Fibroblast of skin of abdomen (primary cell): ENCODE measurements at regions not wholly inside any gene's neighbourhood (a gene's known extent, or its start where the extent isn't known, plus 50 kb on each side); places are given as distances from the start of the nearest gene placed in this dataset.
A peak's percentile ranks its signal among the peaks of the same experiment; 100 is the strongest.
"Not testable (repeated sequence)": the region's sequence is repeated elsewhere in the genome, so short reads cannot be mapped to it uniquely, and the experiment has no call there.

Source experiments
- DNase-seq: peaks from one replicate; pipeline ENCODE4 v3.0.0-alpha.2; 2013

GRCh38 chr10:21364196-21365114 is 161.0 kb downstream of the SKIDA1 start:
- DNase-seq, result peak; percentile 76

GRCh38 chr10:21363731-21364104 is 161.8 kb downstream of the SKIDA1 start:
- no peak for DNase-seq

- no peak for DNase-seq
These were observed 162.3 kb downstream of the SKIDA1 start for GRCh38 chr10:21363092-21363730.

DNA sequence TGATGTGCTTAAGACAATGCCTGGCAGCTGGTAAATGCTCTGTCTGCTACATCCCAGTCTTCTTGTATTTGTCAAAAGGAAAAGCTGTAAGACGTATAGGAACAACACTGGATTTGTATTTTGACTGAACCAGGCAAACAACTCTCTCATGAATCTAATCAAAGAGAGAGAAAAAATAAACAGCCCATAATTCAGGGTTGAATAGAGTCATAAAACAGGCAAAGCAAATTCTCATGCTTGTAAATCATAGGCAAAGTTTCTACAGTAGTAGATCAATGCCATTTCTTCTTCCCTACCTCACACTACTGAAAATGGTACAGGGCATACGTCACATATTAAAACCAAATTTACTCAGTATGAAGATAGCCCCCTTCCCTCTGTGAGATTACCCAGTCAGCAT is 166.3 kb downstream of the SKIDA1 start:
- no peak for DNase-seq

DNA sequence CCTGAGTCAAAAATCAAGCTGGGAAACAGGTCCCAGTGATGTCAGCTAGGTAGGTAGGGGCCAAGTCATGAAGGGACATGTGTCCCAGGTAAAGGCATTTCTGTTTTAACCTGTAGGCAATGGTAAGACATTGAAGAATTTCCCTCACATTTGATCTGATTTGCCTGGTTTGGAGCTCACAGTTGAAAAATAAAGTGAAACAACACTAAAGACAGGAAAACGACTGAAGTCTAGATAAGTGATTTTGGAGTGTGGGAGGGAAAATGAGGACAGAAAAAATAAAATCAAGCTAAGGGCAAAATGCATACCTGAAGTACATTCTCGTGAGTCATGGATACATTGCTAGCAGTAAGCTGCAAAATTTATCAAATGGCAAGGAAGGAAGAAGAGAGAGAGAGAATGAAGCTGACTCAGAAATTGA is 169.9 kb downstream of the SKIDA1 start:
- DNase-seq, result peak; percentile 41

DNA sequence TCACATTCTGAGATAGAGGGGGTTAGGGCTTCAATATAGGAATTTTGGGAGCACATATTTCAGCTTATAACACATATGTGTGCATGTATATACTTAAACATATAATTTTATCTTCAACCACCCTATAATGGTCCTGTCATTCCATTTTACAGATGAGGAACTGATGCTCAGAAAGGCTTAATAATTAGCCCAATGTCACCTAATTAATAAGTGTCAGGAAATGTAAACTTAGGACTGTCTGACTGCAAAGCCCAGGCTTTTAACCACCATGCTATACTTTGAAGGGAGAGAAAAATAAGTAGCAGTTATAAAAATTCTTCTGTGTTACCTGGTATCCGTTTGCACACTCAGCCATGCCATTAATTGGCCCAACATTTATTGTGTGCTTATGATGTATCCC is 172.6 kb downstream of the SKIDA1 start:
- DNase-seq, result no peak

GRCh38 chr10:21351594-21351993 is 173.9 kb downstream of the SKIDA1 start:
- DNase-seq, result not testable (repeated sequence)

DNA sequence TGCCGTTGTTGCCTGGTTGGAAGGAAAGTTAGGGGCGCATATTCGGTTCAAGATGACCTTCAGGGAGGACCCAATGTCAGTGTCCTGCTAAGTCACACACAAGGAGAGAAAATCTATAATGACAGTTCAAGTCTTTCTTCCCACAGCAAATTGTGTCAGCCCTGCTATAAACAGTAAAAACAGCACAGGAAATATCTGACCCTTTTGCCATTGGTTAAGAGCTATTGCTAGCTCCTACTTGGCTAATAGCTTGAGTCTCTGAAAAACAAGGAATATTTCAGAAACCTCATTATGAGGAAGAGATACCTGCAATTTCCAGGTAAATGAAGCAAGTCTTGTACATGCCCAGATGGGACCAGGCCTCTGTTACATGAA is 175.6 kb downstream of the SKIDA1 start:
- no peak for DNase-seq

DNA sequence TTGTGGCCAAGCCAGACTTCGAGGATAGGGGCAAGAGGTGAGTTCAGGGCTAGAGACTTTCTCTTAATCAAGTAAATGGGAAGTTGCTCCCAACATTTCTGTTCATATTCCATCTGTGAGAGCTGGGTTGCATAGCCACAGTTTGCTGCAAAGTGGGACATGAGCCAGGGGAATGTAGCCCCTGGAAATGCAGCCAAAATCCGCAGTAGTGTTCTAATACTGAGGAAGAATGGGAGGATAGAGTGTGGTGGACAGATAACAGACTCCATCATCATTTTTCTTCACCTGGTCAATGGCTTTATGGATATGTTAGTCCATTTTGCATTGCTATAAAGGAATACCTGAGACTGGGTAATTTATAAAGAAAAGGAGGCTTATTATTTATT is 177.7 kb downstream of the SKIDA1 start:
- no peak for DNase-seq

- no peak for DNase-seq
These were observed 178.3 kb downstream of the SKIDA1 start for GRCh38 chr10:21347043-21347784.

- no peak for DNase-seq
These were observed 182.4 kb downstream of the SKIDA1 start for GRCh38 chr10:21343087-21343486.

DNA sequence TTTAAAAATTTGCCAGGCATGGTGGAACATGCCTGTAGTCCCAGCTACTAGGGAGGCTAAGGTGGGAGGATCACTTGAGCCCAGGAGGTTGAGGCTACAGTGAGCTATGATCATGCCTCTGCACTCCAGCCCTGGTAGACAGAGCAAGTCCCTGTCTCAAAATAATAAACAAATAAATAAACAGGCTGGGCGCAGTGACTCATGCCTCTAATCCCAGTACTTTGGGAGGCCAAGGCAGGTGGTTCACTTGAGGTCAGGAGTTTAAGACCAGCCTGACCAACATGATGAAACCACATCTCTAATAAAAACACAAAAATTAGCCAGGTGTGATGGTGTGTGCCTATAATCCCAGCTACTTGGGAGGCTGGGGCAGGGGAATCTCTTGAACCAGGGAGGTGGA is 183.0 kb downstream of the SKIDA1 start:
- DNase-seq, result not testable (repeated sequence)

DNA sequence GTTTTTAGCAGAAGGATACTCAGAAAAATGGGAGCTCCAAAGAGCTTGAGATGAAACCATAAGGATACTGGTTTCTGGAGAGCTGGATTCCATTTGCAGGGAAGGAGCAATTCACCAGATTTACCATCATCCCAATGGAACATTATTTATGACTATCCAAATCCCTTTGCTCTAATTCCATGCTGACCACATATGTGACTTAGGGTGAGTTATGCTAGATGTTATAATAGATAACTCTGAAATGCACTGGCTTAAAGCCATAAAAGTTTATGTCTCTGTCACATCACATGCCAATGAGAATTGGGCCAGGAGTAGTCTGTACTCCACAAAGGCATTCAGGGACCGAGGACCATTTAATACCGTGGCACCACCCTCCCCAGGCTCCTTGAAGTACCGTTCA is 185.2 kb downstream of the SKIDA1 start:
- DNase-seq, result peak; percentile 86

DNA sequence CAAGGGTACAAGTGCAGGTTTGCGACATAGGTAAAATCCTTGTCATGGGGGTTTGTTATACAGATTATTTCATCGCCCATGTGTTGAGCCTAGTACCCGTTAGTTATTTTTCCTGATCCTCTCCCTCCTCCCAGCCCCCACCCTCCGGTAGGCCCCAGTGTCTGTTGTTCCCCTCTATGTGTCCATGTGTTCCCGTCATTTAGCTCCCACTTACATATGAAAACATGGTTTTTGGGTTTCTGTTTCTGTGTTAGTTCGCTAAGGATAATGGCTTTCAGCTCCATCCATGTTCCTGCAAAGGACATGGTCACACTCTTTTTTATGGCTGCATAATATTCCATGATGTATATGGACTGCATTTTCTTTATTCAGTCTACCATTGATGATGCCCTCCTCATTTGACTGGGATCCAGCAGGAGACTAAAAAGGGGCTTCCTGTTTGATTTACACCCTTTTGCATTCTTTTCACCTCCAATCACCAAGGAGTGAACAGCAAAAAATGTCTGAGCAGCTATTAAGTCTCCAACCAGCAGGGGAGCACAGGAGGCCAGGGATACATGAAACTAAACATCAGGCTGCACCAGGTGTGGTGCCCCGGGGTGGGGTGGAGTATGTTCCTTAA is 188.2 kb downstream of the SKIDA1 start:
- no peak for DNase-seq

DNA sequence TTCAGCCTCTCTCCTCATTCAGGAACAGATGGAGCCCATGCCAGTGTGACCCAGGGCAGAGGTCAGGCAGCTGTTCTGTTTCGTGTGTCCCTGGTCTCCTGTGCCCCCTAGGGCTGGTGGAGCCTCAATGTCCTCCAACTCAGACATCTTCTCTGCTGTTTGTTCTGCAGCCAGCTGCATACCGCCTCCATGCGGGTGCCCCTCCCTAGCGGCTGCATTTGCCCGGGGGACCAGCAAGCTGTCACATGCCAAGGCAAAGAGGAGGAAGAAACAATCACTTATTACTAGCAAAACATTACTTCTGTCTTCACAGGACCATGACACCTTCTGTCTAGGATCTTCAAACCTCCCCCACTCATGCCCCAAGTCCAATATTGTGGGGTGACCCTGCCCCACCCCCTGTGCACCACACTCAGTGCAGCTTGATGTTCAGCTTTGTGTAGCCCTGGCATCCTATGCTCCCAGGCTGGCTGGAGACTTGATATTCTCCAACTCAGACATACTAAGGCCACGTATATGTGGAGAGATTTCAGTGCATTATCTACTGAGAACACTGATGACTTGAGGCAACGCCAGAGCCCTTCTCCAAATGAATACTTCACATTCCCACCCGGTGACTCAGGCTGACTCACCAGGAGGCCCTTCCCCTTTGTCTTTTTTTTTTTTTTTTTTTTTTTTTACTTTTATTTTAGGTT is 188.9 kb downstream of the SKIDA1 start:
- DNase-seq, result peak; percentile 98

DNA sequence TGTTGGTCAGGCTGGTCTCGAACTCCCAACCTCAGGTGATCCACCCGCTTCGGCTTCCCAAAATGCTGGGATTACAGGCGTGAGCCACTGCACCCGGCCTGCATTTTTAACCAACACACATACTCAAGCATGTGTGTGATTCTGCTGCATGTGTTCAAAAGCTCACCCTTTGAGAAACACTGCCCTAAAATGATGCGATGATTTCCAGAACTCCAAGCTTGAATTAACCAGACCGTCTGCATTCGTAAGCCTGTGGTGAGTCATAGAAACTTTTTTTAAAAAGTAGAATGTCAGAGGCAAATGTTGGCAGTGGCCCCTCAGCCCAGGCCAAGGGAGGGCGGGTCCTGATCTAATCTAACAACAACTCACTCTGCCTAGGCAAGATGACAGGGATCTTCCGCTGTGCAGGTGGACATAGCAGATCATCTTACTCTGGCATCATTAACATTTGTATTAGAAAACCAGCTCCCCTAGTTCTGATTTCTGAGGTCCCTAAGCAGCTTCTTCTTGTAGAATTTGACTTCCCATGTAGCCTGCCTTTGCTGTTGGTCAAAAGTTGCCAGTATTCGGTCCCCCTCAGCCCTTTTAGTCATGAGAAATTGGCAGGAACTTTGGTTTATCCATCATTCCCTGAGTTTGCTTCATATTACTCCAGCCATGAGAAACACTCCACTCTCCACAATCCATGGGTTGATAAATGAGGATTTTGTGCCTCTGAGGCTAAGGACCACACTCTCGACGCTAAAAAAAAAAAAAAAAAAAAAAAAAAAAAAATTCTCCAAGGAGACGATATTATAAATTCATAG is 190.4 kb downstream of the SKIDA1 start:
- DNase-seq, result peak; percentile 91

- no peak for DNase-seq
These were observed 194.9 kb downstream of the SKIDA1 start for GRCh38 chr10:21330628-21331020.

GRCh38 chr10:21329995-21330627 is 195.4 kb downstream of the SKIDA1 start:
- peak; percentile 71 for DNase-seq

GRCh38 chr10:21327289-21327993 is 198.0 kb downstream of the SKIDA1 start:
- DNase-seq, result no peak

- no peak for DNase-seq
These were observed 198.7 kb downstream of the SKIDA1 start for GRCh38 chr10:21326594-21327288.
